ENCODE measurements at regions not wholly inside any gene's neighbourhood (a gene's known extent, or its start where the extent isn't known, plus 50 kb on each side); places are given as distances from the start of the nearest gene placed in this dataset.
A peak's percentile ranks its signal among the peaks of the same experiment; 100 is the strongest.
"Not testable (repeated sequence)": the region's sequence is repeated elsewhere in the genome, so short reads cannot be mapped to it uniquely, and the experiment has no call there.

GRCh38 chr17:18546514-18547398, 70.2 kb downstream of the LGALS9C start:
- DNase-seq; intact Hi-C loops (cut with DNase I): not testable (repeated sequence)

DNA sequence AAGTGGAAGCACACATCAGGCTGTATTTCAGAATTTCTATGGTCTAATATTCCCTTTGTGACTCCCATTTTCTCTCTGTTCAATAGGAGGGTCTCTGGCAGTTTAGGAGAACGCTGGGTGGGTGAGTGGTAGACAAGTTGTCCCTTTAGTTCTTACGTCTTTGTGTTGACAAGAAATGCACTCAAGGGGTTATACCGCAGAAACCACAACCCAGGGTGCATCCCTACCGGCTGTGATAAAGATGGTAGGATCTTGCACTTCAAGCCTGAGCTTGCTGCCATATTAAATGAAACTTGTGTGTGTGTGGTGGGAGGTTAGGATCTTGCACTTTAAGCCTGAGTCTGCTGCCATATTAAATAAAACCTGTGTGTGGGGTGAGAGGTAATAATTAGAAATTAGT, 80.5 kb downstream of the LGALS9C start:
- intact Hi-C loops (cut with DNase I); DNase-seq: not testable (repeated sequence)

GRCh38 chr17:18563381-18564098, 80.7 kb downstream of the TBC1D28 start:
- DNase-seq: peak in 3 of 10 donors; percentile 21 to 34 (median 24)
- intact Hi-C loops (cut with DNase I): not testable (repeated sequence)

- peak in 4 of 10 donors; percentile 16 to 82 (median 40) for DNase-seq
- intact Hi-C loops (cut with DNase I): not testable (repeated sequence)
Observed at GRCh38 chr17:18564099-18564448, 80.1 kb downstream of the TBC1D28 start.

- intact Hi-C loops (cut with DNase I): not testable (repeated sequence)
- peak in 3 of 10 donors; percentile 37 to 70 (median 52) for DNase-seq
Observed at GRCh38 chr17:18568108-18568995, 75.8 kb downstream of the TBC1D28 start.

GRCh38 chr17:18569489-18569913, 74.7 kb downstream of the TBC1D28 start:
- intact Hi-C loops (cut with DNase I): not testable (repeated sequence)
- DNase-seq: peak in 1 of 10 donors; percentile 31

DNA sequence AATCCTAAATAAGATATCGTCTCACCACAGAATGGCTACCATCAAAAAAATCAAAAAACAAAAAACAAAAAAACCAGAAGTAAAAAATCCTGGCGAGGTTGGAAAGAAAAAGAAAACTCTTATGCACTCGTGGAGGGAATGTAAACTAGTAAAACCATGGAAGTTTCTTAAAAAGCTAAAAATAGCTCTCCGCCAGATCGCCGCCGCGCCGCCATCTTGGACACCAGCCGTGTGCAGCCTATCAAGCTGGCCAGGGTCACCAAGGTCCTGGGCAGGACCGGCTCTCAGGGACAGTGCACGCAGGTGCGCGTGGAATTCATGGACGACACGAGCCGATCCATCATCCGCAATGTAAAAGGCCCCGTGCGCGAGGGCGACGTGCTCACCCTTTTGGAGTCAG, 71.7 kb downstream of the TBC1D28 start:
- intact Hi-C loops (cut with DNase I): not testable (repeated sequence)
- DNase-seq: peak in 3 of 10 donors; percentile 31 to 59 (median 33)

GRCh38 chr17:18574137-18574536, 70.1 kb downstream of the TBC1D28 start:
- intact Hi-C loops (cut with DNase I): not testable (repeated sequence)

More at GRCh38 chr17:18574137-18574536, 70.1 kb downstream of the TBC1D28 start:
- DNase-seq: peak in 2 of 10 donors; percentile 25 to 31

All from posterior cingulate gyrus (tissue), 11 donors.